Activated CD8-positive, alpha-beta memory T cell treated with anti-CD3 and anti-CD28 coated beads for 36 hours (primary cell): ENCODE measurements at regions not wholly inside any gene's neighbourhood (a gene's known extent, or its start where the extent isn't known, plus 50 kb on each side); places are given as distances from the start of the nearest gene placed in this dataset.
"Not testable (repeated sequence)": the region's sequence is repeated elsewhere in the genome, so short reads cannot be mapped to it uniquely, and the experiment has no call there.

ENCODE experiments used
- CTCF ChIA-PET: fragments of 350-600 bp; sonication (Branson Sonifier 250); formaldehyde crosslinking; loops from one replicate; lab custom pipeline; 2021; ENCODE audit warnings: antibody characterized with exemption; lab: Charles Lee
- POLR2A ChIA-PET: fragments of 350-600 bp; sonication (Branson Sonifier 250); formaldehyde crosslinking; loops from one replicate; lab custom pipeline; 2021; ENCODE audit warnings: antibody characterized with exemption; lab: Charles Lee

GRCh38 chr4:26204249-26204825 is 116.5 kb upstream of the RBPJ start:
- POLR2A ChIA-PET = no interaction called here
- CTCF ChIA-PET = interaction anchor here (1.3 kb wide), 1 partner anchor 216 kb away, joined by 3 read pairs; no protein-coding TSS in a partner anchor

GRCh38 chr4:26204911-26205370 is 115.9 kb upstream of the RBPJ start:
- POLR2A ChIA-PET = no interaction called here
- CTCF ChIA-PET = interaction anchor here (1.3 kb wide), 1 partner anchor 217 kb away, joined by 3 read pairs; no protein-coding TSS in a partner anchor

- POLR2A ChIA-PET = no interaction called here
- CTCF ChIA-PET = no interaction called here
Measured at GRCh38 chr4:26206339-26206738, 114.5 kb upstream of the RBPJ start.

GRCh38 chr4:26206999-26207398 is 113.8 kb upstream of the RBPJ start:
- CTCF ChIA-PET = no interaction called here
- POLR2A ChIA-PET = no interaction called here

- ChIA-PET CTCF (no interaction called here), POLR2A (no interaction called here)
Measured at GRCh38 chr4:26207631-26208030, 113.2 kb upstream of the RBPJ start.

- CTCF ChIA-PET = no interaction called here
- POLR2A ChIA-PET = no interaction called here
Measured at GRCh38 chr4:26208237-26208994, 112.4 kb upstream of the RBPJ start.

GRCh38 chr4:26209378-26209777 is 111.4 kb upstream of the RBPJ start:
- POLR2A ChIA-PET, CTCF ChIA-PET: not testable (repeated sequence)

- CTCF ChIA-PET = no interaction called here
- POLR2A ChIA-PET = no interaction called here
Measured at GRCh38 chr4:26212528-26212927, 108.3 kb upstream of the RBPJ start.

GRCh38 chr4:26213317-26213716 is 107.5 kb upstream of the RBPJ start:
- ChIA-PET POLR2A (no interaction called here), CTCF (interaction anchor here (0.6 kb wide), 1 partner anchor 184 kb away, joined by 3 read pairs; no protein-coding TSS in a partner anchor)

- ChIA-PET POLR2A (no interaction called here), CTCF (no interaction called here)
Measured at GRCh38 chr4:26214994-26215393, 105.8 kb upstream of the RBPJ start.

- CTCF ChIA-PET = no interaction called here
- POLR2A ChIA-PET = no interaction called here
Measured at GRCh38 chr4:26215725-26216124, 105.1 kb upstream of the RBPJ start.

GRCh38 chr4:26217481-26217880 is 103.3 kb upstream of the RBPJ start:
- ChIA-PET CTCF (no interaction called here), POLR2A (no interaction called here)

- ChIA-PET POLR2A (no interaction called here), CTCF (no interaction called here)
Measured at GRCh38 chr4:26217961-26218676, 102.7 kb upstream of the RBPJ start.

- ChIA-PET POLR2A (no interaction called here), CTCF (no interaction called here)
Measured at GRCh38 chr4:26218677-26219605, 101.9 kb upstream of the RBPJ start.

- CTCF ChIA-PET = no interaction called here
- POLR2A ChIA-PET = no interaction called here
Measured at GRCh38 chr4:26220696-26221095, 100.1 kb upstream of the RBPJ start.

- ChIA-PET POLR2A (no interaction called here), CTCF (no interaction called here)
Measured at GRCh38 chr4:26223155-26223554, 97.7 kb upstream of the RBPJ start.

- ChIA-PET CTCF (no interaction called here), POLR2A (no interaction called here)
Measured at GRCh38 chr4:26226629-26227376, 94.0 kb upstream of the RBPJ start.

- CTCF ChIA-PET = no interaction called here
- POLR2A ChIA-PET = no interaction called here
Measured at GRCh38 chr4:26227601-26228229, 93.1 kb upstream of the RBPJ start.
